ENCODE measurements at regions not wholly inside any gene's neighbourhood (a gene's known extent, or its start where the extent isn't known, plus 50 kb on each side); places are given as distances from the start of the nearest gene placed in this dataset.

DNA sequence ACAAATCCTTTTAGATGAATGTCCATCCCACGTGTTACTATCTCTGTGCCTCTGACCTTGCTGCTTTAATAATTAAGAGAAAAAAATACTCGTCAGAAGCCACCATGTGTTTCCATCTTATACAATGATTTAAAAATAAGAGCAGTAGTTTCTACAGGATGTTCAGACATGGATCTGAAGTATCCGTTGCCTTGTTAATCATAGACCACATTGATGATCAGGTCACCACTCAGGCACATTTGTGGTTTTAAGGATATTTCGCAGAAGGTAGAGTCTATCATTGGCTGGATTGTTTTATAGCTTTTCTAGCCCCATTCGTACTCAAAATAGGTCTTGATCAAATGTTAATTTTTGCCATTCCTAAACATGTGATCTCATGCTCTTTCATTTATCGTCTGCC lies 710.0 kb upstream of the ARGLU1 start:
- no peak for DNase-seq (ENCODE audit: low read depth in 1 of 2, low spot score in 1 of 2)

DNA sequence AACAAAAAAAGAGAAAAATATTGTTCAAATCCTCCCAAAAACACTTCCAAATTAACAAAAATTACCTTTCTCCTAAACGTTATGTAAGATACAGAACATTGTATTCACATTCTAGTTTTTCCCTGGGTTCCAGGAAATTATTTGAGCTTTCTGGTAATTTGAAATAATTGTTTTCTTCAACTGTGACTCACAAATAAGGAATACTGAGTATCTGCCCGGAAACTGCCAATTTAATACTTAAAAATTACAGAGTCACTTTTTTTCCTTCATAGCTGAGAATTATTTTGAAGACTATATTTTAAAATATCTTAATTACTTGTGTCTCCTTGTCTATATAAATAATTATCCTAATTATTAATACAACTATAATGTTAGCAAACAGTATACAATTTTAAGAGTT lies 709.0 kb upstream of the ARGLU1 start:
- no peak for DNase-seq (ENCODE audit: low read depth in 1 of 2, low spot score in 1 of 2)

DNA sequence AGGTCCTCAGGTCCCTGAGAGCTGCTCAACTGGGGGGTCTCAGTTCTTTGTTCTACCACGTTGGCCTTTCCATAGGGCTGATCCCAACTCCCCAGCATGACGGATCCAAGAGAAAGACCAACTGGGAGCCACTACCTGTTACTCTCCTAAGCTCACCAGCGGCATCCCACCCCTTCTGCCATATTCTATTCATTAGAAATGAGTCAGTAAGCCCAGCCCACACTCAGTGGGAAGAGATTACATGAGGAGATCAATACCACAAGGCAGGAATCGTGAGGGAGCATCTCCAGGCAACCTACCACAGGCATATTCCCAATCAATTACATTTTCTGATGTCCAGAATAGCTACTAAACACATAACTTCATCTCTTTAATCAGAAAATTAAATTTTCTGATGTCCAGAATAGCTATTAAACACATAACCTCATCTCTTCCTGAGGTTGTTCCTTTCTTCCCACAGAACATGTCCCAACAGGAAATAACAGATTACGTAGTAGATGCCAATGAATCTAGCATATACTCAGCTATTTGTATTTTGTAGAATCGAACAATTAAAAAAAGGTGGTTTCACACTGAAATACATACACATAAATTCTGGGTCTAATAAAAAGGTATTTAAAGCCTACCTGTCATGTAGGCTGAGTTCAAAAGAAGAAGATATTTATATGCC lies 708.1 kb upstream of the ARGLU1 start:
- no peak for DNase-seq (ENCODE audit: low read depth in 1 of 2, low spot score in 1 of 2)

DNA sequence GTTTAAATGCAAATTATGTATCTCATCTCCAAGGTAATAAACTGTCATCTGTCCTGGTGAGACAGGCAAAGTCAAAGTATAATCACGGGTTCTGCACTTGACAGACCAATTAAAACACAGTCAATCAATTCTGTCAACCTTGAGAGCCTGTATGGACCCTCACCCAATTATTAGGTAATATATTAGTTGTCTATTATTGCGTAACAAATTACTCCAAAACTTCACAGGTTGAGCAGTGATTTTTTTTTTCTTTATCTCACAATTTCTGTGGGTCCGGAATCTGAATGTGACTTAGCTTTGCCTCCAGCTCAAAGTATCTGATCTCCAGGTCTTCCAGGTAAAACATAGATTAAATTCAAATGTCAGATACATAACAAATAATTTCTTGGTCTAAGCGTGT lies 707.4 kb upstream of the ARGLU1 start:
- no peak for DNase-seq (ENCODE audit: low read depth in 1 of 2, low spot score in 1 of 2)

DNA sequence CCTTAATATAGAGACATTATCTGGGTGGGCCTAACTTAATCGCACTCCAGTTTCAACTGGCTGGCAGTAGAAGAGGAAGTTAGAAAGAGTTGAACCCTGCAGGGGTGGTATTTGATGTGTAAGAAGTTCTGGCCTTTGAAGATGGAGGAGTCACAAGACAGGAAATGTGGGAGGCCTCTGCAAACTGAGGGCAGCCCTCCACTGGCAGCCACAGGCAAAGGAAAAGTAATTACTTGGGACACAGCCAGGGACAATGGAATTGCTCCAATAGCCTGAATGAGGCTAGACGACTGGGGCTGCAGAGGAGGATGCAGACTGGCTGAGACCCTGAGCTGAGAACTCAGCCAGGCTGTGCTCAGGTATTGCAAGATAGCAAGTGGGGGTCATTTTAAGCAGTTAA lies 703.3 kb upstream of the ARGLU1 start:
- no peak for DNase-seq (ENCODE audit: low read depth in 1 of 2, low spot score in 1 of 2)

DNA sequence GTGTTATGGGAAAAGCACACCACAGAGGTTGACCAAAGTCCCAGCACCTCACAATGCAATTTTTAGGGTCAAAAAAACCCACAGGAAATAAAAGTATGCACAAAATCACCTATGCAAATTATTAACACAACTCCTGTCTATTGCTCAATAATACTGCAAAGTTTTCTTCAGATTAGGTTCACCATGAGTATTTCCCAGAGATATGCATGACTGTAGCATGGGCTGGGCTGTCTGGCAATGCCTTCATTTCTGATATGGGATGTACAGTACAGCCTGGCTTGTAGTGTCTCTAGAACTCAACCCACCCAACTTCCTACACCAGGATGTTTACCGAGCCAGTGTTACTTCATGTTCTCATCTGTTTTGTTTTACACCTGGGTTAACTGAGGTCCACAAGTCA lies 698.7 kb upstream of the ARGLU1 start:
- no peak for DNase-seq (ENCODE audit: low read depth in 1 of 2, low spot score in 1 of 2)

DNA sequence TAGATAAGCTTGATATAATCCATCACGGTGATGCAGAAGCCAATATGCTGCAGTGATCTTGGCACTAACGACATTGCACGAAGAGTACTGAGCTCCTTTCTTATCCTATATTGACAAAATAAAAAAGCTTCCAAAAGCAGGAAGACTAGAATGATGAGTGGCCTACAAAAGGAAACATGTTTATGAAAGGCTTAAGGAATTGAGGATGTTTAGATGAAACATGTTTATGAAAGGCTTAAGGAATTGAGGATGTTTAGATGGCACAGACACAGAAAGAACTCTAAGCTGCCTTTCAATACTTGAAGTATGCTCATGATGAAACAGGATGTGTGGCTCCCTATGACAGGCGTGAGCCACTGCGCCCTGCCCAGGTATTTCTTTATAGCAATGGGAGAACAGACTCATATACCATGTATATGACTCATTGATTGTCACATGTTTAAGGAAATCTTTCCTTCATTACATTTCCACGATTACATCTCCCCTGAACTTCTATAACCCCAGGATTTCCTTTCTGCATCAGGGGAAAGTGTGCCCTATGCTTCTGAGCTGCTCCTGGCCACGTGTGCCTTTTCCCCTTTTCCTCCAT lies 690.8 kb upstream of the ARGLU1 start:
- DNase-seq (ENCODE audit: low read depth in 1 of 2, low spot score in 1 of 2), result no peak

DNA sequence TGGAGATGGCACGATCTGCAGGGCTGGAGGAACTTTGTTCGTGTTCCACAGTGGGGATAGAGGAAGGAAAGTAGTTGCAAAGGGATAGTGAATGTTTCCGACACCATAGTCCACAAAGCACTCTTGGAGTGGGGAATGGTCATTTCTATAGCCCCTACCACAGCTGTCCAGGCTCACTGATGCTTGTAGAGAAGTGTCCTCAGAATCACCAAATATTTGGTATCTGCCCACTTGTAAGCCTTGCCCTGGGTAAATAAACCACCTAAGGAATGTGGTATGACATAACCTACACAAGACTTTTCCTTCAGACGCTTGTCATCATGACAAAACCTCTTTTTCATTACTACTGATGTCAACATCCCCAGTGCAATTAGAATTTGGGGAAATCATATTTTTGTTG lies 686.5 kb upstream of the ARGLU1 start:
- DNase-seq (ENCODE audit: low read depth in 1 of 2, low spot score in 1 of 2), result no peak

DNA sequence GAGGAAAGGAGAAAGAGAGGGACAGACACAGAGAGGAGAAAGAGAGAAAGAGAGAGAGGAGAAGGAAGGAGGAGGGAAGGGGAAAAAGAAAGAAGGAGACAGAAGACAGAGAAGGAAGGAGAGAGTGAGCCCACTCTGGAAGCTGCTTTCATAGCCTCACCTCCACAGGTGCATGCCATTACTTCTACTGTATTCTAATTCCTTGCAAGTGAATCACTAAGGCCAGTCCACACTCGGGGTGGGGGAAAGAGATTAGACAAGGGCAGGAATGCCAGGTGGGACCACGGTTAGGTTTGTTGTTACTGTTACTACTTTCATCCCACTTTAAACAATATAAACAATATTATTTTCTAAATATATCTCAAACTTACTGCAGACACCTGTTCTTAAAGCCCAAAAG lies 684.5 kb upstream of the ARGLU1 start:
- DNase-seq (ENCODE audit: low read depth in 1 of 2, low spot score in 1 of 2), result no peak

DNA sequence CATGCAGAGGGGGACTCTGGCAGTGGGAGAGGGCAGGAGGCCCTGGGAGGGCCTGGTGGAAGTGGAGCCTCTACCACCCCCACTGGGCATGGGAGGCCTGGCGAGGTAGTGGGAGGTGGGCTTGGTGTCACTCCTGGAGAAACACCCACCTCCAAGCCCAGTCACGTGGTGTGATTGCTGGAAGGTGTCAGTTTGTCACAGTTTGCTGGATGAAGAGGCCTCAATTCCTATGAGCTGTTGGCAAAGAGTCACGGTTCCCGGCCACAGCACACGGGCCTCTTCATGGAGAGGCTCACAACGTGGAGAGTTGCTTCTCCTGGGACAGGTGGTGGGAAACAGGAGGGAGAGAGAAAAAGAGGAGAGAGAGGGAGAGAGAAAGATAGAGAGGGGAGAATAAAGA lies 684.1 kb upstream of the ARGLU1 start:
- DNase-seq (ENCODE audit: low read depth in 1 of 2, low spot score in 1 of 2), result no peak

DNA sequence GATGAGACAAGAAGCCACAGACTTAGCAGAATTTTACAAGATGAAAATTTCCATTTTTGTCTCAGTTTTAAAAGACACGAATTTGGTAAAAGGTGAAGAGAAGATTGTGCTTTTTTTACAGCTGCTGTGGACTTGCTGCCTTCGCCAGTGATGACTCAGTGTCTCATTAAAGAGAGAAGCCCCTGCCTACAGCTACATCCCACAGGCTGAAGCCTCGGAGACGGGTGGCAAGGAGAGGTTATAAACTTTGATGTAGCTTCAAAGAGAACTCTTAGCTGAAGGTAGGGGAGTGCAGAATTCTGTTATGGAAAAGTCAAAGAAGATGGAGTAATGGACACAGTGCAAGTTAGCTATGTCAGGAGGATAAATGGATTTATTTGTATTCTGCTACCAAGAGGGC lies 683.4 kb upstream of the ARGLU1 start:
- DNase-seq (ENCODE audit: low read depth in 1 of 2, low spot score in 1 of 2), result no peak

DNA sequence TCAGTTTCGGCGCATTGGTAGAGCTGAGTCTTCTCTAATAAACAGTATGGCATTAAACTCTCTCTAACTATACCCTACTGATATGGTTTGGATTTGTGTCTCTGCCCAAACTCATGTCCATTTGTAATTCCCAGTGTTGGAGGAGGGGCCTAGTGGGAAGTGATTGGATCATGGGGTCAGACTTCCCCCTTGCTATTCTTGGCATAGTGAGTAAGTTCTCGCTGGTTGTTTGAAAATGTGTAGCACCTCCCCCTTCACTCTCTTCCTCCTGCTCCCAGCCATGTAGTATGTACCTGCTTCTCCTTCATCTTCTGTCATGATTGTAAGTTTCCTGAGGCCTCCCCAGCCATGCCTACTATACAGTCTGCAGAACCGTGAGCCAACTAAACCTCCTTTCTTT lies 682.7 kb upstream of the ARGLU1 start:
- no peak for DNase-seq (ENCODE audit: low read depth in 1 of 2, low spot score in 1 of 2)

DNA sequence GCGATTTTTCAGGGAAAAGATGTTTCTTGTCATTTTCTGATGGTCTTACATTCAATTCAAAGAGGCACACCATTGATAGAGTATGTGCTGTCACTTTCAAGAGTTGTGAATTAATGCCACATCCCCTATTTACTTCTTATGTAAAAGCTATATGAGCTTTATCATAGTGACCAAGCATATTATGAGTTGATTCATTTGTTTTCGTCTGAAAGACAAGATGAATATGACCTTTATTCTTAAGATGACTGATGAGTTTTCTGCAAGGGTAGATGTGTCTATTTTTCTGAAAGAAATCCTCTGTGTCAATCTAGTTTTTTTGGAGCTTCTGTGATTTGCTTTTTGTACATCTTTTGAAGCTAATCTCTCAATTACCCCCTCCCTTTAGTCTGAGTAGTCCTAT lies 676.3 kb upstream of the ARGLU1 start:
- DNase-seq (ENCODE audit: low read depth in 1 of 2, low spot score in 1 of 2), result no peak

DNA sequence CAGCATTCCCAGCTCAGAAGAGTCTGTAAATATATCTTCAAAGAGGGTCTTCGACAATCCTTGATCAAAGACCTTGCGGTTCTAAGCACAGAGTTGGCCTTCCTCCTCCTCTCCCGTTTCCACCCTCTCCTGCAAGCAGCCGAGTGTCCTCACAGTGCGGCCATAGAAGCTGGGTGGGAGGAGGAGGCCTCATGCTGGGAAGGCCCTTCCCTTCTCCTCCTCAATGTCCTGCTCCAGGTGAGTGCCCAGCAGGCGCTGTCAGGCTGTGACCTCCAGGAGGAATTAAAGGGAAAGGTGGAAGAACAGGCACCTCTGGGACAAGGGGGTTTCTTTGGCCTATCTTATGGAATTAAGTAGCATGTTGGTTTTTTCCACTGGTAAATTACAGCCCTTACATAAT lies 674.2 kb upstream of the ARGLU1 start:
- no peak for DNase-seq (ENCODE audit: low read depth in 1 of 2, low spot score in 1 of 2)

DNA sequence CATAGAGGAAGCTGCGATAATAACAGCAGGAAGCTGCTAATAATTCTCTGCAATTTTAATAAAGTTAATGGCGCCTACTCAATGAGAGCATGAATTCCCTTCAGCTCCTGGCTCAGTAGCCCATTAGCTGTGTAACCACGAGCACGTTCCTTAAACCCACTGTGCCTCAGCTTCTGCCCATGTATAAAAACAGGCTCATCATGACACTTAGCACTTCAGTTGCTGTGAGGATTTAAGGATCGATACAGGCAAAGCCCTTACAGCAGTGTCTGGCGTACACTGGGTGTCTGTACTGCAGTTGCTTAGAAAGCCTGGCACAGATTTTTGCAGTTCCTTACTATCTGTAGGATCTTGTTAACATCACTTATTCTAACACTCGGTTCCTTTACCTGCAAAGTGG lies 673.4 kb upstream of the ARGLU1 start:
- DNase-seq (ENCODE audit: low read depth in 1 of 2, low spot score in 1 of 2), result no peak

DNA sequence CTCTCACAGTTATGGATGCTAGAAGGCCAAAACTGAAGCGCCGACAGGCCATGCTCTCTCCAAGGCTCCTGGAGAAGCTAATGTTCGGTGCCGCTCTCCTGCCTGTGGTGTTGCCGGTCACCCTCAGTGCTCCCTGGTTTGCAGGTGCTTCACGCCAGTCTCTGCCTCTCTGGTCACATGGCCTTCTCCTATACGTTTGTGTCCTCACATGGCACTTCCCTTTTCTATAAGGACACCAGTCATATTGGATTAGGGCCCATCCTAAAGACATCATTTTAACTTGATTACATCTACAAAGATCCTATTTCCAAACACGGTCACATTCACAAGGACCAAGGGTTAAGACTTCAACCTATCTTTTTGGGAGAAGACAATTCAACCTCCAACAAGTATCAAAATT lies 671.3 kb upstream of the ARGLU1 start:
- no peak for DNase-seq (ENCODE audit: low read depth in 1 of 2, low spot score in 1 of 2)

DNA sequence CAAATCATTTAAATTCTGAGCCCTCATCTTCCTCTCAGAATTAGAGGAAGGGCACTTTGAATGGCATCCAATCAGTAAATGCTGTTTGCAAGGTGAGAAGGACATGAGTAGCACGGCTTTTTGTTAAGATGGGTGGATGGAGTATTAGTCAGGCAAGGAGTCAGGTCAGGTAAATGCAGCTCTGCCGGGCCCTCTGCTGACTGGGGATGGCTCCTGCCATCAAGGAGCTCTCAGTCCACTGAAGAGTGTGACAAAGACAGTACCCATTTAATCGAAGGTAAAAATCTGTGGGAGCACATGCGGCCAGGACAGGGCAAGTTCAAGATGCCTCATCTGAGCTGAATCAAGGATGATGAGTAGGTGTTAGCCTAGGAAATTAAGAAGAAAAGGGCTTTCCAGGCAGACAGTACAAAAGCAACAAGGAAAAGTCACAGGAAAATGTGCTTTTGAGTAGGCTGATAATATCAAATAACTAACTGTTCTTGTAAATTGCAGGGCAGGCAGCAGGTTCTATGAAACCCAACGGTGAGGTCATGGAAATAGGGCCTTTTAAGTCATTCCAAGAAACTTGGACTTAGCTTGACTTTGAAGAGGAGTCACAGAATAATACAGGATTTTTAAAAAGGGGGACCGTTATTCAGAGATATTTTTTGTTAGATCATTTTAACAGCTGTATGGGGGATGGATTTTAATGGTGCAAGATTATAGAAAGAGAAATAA lies 670.5 kb upstream of the ARGLU1 start:
- DNase-seq (ENCODE audit: low read depth in 1 of 2, low spot score in 1 of 2), result no peak

DNA sequence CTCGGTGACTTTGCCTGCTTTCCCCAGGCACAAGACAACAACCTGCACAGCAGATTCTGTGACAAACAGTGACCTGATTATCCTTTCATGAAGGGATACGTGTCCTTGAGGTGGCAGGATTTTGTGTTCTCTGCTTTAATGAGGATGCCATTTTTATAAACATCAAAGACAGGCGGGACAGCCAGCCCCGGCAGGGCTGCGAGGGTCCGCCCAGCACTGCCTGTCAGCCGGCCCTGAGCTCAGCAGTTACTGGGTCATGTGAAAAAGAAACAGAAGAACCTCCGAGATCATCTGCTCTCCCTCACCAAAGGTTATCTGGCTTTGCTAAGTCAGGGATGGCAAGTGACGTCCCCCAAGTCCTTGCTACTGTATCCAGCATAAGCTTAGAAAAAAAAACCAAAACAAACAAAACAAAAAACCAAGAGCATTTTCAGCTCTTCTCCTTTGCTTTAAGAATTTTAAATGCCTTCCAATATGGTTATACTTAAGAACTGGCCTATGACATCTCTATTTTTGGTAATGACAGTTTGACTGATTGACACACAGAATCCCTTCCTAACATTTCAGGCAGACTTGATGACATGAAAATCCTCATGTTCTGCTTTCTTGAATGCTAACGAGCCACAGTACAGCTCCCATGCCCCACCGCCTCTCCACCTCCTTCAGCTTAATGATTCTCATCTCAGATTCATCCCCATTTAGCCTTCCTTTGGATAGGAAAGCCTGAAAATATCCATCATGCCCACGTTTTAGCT lies 666.6 kb upstream of the ARGLU1 start:
- DNase-seq (ENCODE audit: low read depth in 1 of 2, low spot score in 1 of 2), result no peak

DNA sequence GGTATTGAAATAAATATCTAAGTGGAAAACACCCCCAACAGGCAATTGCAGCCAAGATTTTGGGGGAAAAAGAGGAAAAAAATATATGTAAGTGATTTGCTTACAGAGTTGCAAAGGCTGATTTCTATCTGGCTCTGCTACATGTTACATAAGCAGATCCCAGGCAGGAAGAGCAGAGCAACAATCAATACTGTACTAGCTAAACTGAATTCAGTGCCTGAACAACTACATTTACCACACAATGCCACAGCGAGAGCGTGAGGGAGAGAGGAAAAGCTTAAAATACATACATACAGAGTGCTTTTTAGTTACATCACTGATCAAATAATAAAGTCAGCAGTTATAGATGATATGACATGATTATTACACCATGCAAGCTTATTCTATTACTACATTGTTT lies 665.6 kb upstream of the ARGLU1 start:
- no peak for DNase-seq (ENCODE audit: low read depth in 1 of 2, low spot score in 1 of 2)

DNA sequence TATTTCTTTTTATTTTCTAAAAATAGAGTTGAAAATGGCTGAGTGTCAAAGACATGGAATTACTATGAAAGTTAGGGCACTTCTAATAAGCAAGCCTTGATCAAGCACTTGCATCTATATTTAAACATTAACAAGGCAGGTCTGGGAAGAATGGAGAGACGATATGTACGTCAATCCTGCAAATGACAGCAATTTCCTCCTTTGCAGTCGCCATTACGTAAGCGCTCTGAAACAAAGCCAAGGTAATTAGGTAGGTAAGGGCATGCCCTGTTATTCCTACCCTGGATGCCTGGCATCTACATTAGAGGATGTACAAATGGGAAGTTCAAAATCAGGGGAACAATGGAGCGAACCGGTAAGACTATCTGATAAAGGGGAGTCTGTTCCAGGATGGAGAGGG lies 664.0 kb upstream of the ARGLU1 start:
- DNase-seq (ENCODE audit: low read depth in 1 of 2, low spot score in 1 of 2), result no peak

DNA sequence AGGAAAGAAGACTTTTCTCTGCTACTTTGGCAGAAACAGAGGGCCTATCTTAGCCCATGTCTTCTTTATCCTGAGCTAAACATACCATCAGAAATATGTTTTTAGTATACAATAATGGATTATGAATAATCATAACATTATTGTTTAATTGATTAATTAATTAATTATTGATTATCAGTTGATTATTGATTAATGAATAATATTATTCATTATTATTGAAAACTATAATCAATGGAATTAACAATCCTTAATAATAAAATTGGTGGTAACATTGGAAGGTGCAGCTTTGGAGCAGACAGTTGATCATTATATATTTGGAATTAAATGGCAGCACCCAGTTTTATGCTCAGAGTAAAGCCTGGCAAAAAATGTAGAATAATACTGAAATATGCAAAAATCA lies 655.9 kb upstream of the ARGLU1 start:
- no peak for DNase-seq (ENCODE audit: low read depth in 1 of 2, low spot score in 1 of 2)

DNA sequence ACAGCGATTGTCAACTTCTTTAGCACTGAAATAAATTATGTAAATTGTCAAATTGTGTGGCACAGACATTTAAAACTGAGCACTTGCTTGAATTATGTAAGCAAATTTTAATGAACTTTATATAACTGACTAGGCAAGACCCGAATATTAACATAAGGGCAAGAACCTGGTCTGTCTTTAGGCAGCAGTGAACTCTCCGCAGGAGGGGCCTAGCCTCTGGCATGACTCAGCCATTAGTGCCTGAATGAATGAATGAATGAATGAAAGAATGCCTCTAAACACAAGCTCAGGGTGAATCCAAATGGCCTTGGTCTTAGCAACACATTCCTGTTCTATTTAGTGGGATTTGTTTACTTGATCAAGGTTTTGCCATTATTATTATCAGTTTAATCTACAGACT lies 654.7 kb upstream of the ARGLU1 start:
- no peak for DNase-seq (ENCODE audit: low read depth in 1 of 2, low spot score in 1 of 2)
